Lower leg skin (tissue), 3 donors: ENCODE measurements at regions not wholly inside any gene's neighbourhood (a gene's known extent, or its start where the extent isn't known, plus 50 kb on each side); places are given as distances from the start of the nearest gene placed in this dataset.

Experiments used
- CTCF ChIP-seq, 3 donors: fragments of 450-650 bp; IDR thresholded peaks; one replicate each; pipeline ENCODE4 v1.5.1; 2016; ENCODE audit warnings: antibody characterized with exemption in 3 of 3, mild to moderate bottlenecking in 3 of 3, moderate library complexity in 2 of 3
- POLR2A ChIP-seq, 2 donors: fragments of 450-650 bp; IDR thresholded peaks; one replicate each; pipeline ENCODE4 v1.6.1; 2016 to 2017; ENCODE audit warnings: antibody characterized with exemption in 2 of 2, mild to moderate bottlenecking in 1 of 2, moderate library complexity in 1 of 2

- TF ChIP-seq POLR2A (IDR thresholded peaks at IDR 0.05) = no peak
- TF ChIP-seq CTCF (IDR thresholded peaks at IDR 0.05) = no peak
Observed at GRCh38 chr20:52738081-52738480, 234.1 kb upstream of the TSHZ2 start.
